Fibroblast of lung (primary cell): ENCODE measurements at regions not wholly inside any gene's neighbourhood (a gene's known extent, or its start where the extent isn't known, plus 50 kb on each side); places are given as distances from the start of the nearest gene placed in this dataset.
A peak's percentile ranks its signal among the peaks of the same experiment; 100 is the strongest.

Source experiments
- DNase-seq, 2 donors: peaks; one replicate each; pipeline versions ENCODE4 v3.0.0 to v3.0.0-alpha.2; 2010; ENCODE audit warnings: low read depth in 2 of 2
- H2AFZ ChIP-seq: 2 replicates; pipeline ENCODE4 v1.5.1; 2012; ENCODE audit warnings: low read length, control low read depth, inconsistent platforms
- H3K27ac ChIP-seq: 2 replicates; pipeline ENCODE4 v1.5.1; 2011; ENCODE audit warnings: low read length, control low read depth; ENCODE audit not compliant: insufficient read depth
- H3K27me3 ChIP-seq: 2 replicates; pipeline ENCODE4 v1.5.1; 2011; ENCODE audit warnings: mild to moderate bottlenecking, low read length; ENCODE audit not compliant: control insufficient read depth, insufficient read depth
- H3K36me3 ChIP-seq: 2 replicates; pipeline ENCODE4 v1.5.1; 2011; ENCODE audit warnings: low read length; ENCODE audit not compliant: control insufficient read depth, insufficient read depth
- H3K4me1 ChIP-seq: 2 replicates; pipeline ENCODE4 v1.5.1; 2011; ENCODE audit warnings: low read length; ENCODE audit not compliant: control insufficient read depth, insufficient read depth; ENCODE audit errors: extremely low read depth
- H3K4me2 ChIP-seq: 2 replicates; pipeline ENCODE4 v1.5.1; 2011; ENCODE audit warnings: low read length, control low read depth; ENCODE audit not compliant: insufficient read depth; ENCODE audit errors: extremely low read depth
- H3K4me3 ChIP-seq, 4 experiments: fragments of 200-600 bp in 1 of 4; sonication (generic) in 1 of 4; replicated peaks in 1 of 4; 2 replicates each; pipeline ENCODE4 v1.5.1; 2011 to 2016; ENCODE audit warnings: low read length in 4 of 4, low read depth in 3 of 4, mild to moderate bottlenecking in 3 of 4, control low read depth in 2 of 4, inconsistent platforms in 1 of 4, mixed read lengths in 1 of 4; ENCODE audit not compliant: insufficient read depth in 1 of 4; ENCODE audit errors: control extremely low read depth in 1 of 4
- H3K79me2 ChIP-seq: 2 replicates; pipeline ENCODE4 v1.5.1; 2012; ENCODE audit warnings: mild to moderate bottlenecking, low read length, inconsistent platforms; ENCODE audit not compliant: control insufficient read depth, insufficient read depth
- H3K9ac ChIP-seq: 2 replicates; pipeline ENCODE4 v1.5.1; 2011; ENCODE audit warnings: mild to moderate bottlenecking, low read length, control low read depth; ENCODE audit not compliant: insufficient read depth
- H3K9me3 ChIP-seq: 2 replicates; pipeline ENCODE4 v1.5.1; 2012; ENCODE audit warnings: low read depth, low read length; ENCODE audit not compliant: control insufficient read depth, insufficient read depth
- H4K20me1 ChIP-seq: 2 replicates; pipeline ENCODE4 v1.5.1; 2011; ENCODE audit warnings: low read length; ENCODE audit not compliant: control insufficient read depth, insufficient read depth; ENCODE audit errors: extremely low read depth
- CTCF ChIP-seq, 2 donors: IDR thresholded peaks in 1 of 2; conservative IDR thresholded peaks in 1 of 2; 1 replicate in 1 of 2; 2 replicates in 1 of 2; pipeline ENCODE4 v1.5.1; 2011 to 2012; ENCODE audit warnings: low read length in 2 of 2, control low read depth in 1 of 2, inconsistent platforms in 1 of 2, low read depth in 1 of 2, mild to moderate bottlenecking in 1 of 2
- EZH2 ChIP-seq: IDR thresholded peaks from 2 replicates; pipeline ENCODE4 v1.5.1; 2012; ENCODE audit warnings: low read length, control low read depth, mild to moderate bottlenecking; ENCODE audit errors: missing control alignments

DNA sequence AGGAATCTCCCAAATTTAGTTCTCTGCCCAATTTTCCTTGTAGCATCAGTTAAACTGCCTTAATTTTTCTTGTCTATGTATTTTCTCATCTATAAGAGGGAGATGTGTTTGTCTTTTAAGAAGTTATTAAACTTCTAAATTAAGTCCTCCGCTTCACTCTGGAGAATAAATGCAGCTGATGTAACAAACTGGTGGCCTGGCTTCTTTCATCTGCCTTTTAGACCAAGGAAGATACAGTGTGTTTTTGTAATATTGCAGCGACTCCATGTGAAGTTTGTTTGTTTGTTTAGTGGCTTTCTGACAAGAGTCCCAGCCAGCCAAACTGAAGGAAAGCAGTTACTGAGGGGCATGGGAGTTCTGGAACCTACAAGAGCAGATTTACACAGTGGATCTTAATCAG is 56.4 kb downstream of the KLF12 start:
- no peaks in the 10 kb centered on the region for H4K20me1 ChIP-seq
- TF ChIP-seq EZH2: no peak
- TF ChIP-seq CTCF (conservative IDR thresholded peaks at IDR 0.05 in 1 of 2, IDR thresholded peaks at IDR 0.05 in 1 of 2; ENCODE audit: low read depth in 1 of 2, low read length in 2 of 2): no peak
- no peak overlapping the region for H3K9ac ChIP-seq
- DNase-seq: peak in 1 of 2 donors; percentile 40
- H3K9me3 ChIP-seq: no peaks in the 10 kb centered on the region
- no peak overlapping the region for H2AFZ ChIP-seq
- no peak overlapping the region for H3K4me2 ChIP-seq
- H3K4me3 ChIP-seq: no peak overlapping the region
- H3K27me3 ChIP-seq: no peaks in the 10 kb centered on the region
- no peak overlapping the region for H3K27ac ChIP-seq
- peaks cover 2% of the 10 kb centered on the region for H3K4me1 ChIP-seq
- no peaks in the 10 kb centered on the region for H3K36me3 ChIP-seq
- peaks cover 7% of the 10 kb centered on the region for H3K79me2 ChIP-seq

DNA sequence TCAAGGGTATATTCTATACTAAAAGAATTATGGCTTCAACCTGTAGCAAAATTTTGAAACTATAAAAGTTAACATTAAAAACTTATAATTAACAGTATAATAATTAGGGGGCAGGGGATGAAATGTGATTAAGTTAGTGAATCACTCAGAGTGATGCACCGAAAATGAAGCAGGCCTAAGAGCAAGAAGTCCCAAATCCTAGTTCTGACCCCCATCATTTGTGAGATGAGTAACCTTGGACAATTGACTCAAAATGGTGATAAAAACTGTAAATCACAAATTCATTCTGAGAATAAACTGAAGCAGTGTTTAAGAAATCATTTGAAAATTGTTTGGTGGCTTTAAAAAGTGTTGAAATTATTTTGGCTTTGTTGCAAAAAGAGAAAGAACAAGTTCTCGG is 56.8 kb downstream of the KLF12 start:
- no peaks in the 10 kb centered on the region for H3K27me3 ChIP-seq
- H3K79me2 ChIP-seq: peaks cover 8% of the 10 kb centered on the region
- TF ChIP-seq EZH2 (no peak), CTCF (conservative IDR thresholded peaks at IDR 0.05 in 1 of 2, IDR thresholded peaks at IDR 0.05 in 1 of 2; ENCODE audit: low read depth in 1 of 2, low read length in 2 of 2) (no peak)
- no peak overlapping the region for H3K9ac ChIP-seq
- H3K27ac ChIP-seq: no peak overlapping the region
- H3K4me1 ChIP-seq: peaks cover 2% of the 10 kb centered on the region
- H4K20me1 ChIP-seq: no peaks in the 10 kb centered on the region
- no peak overlapping the region for H3K4me3 ChIP-seq
- H2AFZ ChIP-seq: no peak overlapping the region
- no peak overlapping the region for H3K4me2 ChIP-seq
- peaks cover 1% of the 10 kb centered on the region for H3K36me3 ChIP-seq
- no peaks in the 10 kb centered on the region for H3K9me3 ChIP-seq
- no peak for DNase-seq

GRCh38 chr13:74074723-74075122 is 59.5 kb downstream of the KLF12 start:
- H3K4me1 ChIP-seq: peaks cover 2% of the 10 kb centered on the region
- peaks cover 8% of the 10 kb centered on the region for H3K79me2 ChIP-seq
- no peak overlapping the region for H3K9ac ChIP-seq
- peak in 1 of 2 donors; percentile 66 for DNase-seq
- H3K27ac ChIP-seq: no peak overlapping the region
- TF ChIP-seq CTCF (conservative IDR thresholded peaks at IDR 0.05 in 1 of 2, IDR thresholded peaks at IDR 0.05 in 1 of 2; ENCODE audit: low read depth in 1 of 2, low read length in 2 of 2) (no peak), EZH2 (no peak)
- no peaks in the 10 kb centered on the region for H3K27me3 ChIP-seq
- H3K36me3 ChIP-seq: peaks cover 1% of the 10 kb centered on the region
- H4K20me1 ChIP-seq: no peaks in the 10 kb centered on the region
- H3K9me3 ChIP-seq: no peaks in the 10 kb centered on the region
- H3K4me3 ChIP-seq: no peak overlapping the region
- H3K4me2 ChIP-seq: no peak overlapping the region
- H2AFZ ChIP-seq: no peak overlapping the region
